WTC11 (cell line): ENCODE measurements at regions not wholly inside any gene's neighbourhood (a gene's known extent, or its start where the extent isn't known, plus 50 kb on each side); places are given as distances from the start of the nearest gene placed in this dataset.

ENCODE experiments used
- ATAC-seq: fragments of 200-7000 bp; cut with Tn5 transposase; 2 replicates; pipeline ENCODE4 v1.10.0; 2021; ENCODE audit warnings: mild to moderate bottlenecking, moderate library complexity
- CTCF ChIA-PET: fragments of 300-600 bp; sonication (Branson Sonifier 250); formaldehyde crosslinking; loops from one replicate; lab custom pipeline; 2021; ENCODE audit warnings: antibody characterized with exemption; lab: Charles Lee
- POLR2A ChIA-PET: fragments of 350-600 bp; sonication (Branson Sonifier 250); formaldehyde crosslinking; loops from one replicate; lab custom pipeline; 2021; ENCODE audit warnings: antibody characterized with exemption; lab: Charles Lee
- DNase-seq: peaks from one replicate; pipeline ENCODE4 v3.0.0; 2021; ENCODE audit warnings: low spot score
- H3K27ac Mint-ChIP-seq: 2 replicates; pipeline ENCODE4 v1.8.0; 2021; ENCODE audit warnings: mixed read lengths
- H3K27me3 Mint-ChIP-seq: 2 replicates; pipeline ENCODE4 v1.8.0; 2021; ENCODE audit warnings: low read depth, mild to moderate bottlenecking, moderate library complexity, mixed read lengths
- H3K36me3 Mint-ChIP-seq: 2 replicates; pipeline ENCODE4 v1.8.0; 2021; ENCODE audit warnings: mixed read lengths
- H3K4me1 Mint-ChIP-seq: 2 replicates; pipeline ENCODE4 v1.8.0; 2022; ENCODE audit warnings: mixed read lengths
- H3K4me3 Mint-ChIP-seq: 2 replicates; pipeline ENCODE4 v1.8.0; 2021; ENCODE audit warnings: mild to moderate bottlenecking, moderate library complexity, mixed read lengths
- H3K9me3 Mint-ChIP-seq: 2 replicates; pipeline ENCODE4 v1.8.0; 2021; ENCODE audit warnings: mixed read lengths
- ESRRA ChIP-seq: sonication (generic); formaldehyde crosslinking; IDR thresholded peaks from 2 replicates; pipeline ENCODE4 v1.8.1; 2022; ENCODE audit warnings: mild to moderate bottlenecking, missing genetic modification reagents, borderline replicate concordance
- FOXJ3 ChIP-seq: sonication (generic); formaldehyde crosslinking; IDR thresholded peaks from 2 replicates; pipeline ENCODE4 v1.9.0; 2021; ENCODE audit warnings: missing genetic modification reagents, mild to moderate bottlenecking, borderline replicate concordance
- FOXK1 ChIP-seq: sonication (generic); formaldehyde crosslinking; IDR thresholded peaks from 2 replicates; pipeline ENCODE4 v1.8.0; 2022; ENCODE audit warnings: mild to moderate bottlenecking, moderate library complexity, missing genetic modification reagents
- GRHL2 ChIP-seq: fragments of 250-450 bp; sonication (Bioruptor Pico); IDR thresholded peaks from 2 replicates; pipeline ENCODE4 v1.8.0; 2022; ENCODE audit warnings: mild to moderate bottlenecking, moderate library complexity; ENCODE audit not compliant: insufficient replicate concordance, severe bottlenecking
- KAT7 ChIP-seq: sonication (generic); formaldehyde crosslinking; IDR thresholded peaks from 2 replicates; pipeline ENCODE4 v1.8.1; 2023; ENCODE audit warnings: missing genetic modification reagents, mild to moderate bottlenecking, borderline replicate concordance
- MYBL2 ChIP-seq: sonication (generic); formaldehyde crosslinking; IDR thresholded peaks from 2 replicates; pipeline ENCODE4 v1.8.1; 2023; ENCODE audit warnings: mild to moderate bottlenecking, moderate library complexity, missing genetic modification reagents
- NR1H2 ChIP-seq: sonication (generic); formaldehyde crosslinking; IDR thresholded peaks from 2 replicates; pipeline ENCODE4 v1.9.0; 2021; ENCODE audit warnings: mild to moderate bottlenecking, moderate library complexity, missing genetic modification reagents
- NR3C1 ChIP-seq: sonication (generic); formaldehyde crosslinking; conservative IDR thresholded peaks from 2 replicates; pipeline ENCODE4 v1.8.1; 2023; ENCODE audit warnings: low read depth, mild to moderate bottlenecking, missing genetic modification reagents
- PRRX2 ChIP-seq: fragments of 250-450 bp; sonication (Bioruptor Pico); IDR thresholded peaks from 2 replicates; pipeline ENCODE4 v1.8.0; 2021; ENCODE audit warnings: mild to moderate bottlenecking
- SOX15 ChIP-seq: fragments of 250-450 bp; sonication (Bioruptor Pico); IDR thresholded peaks from 2 replicates; pipeline ENCODE4 v1.9.0; 2021; ENCODE audit warnings: mild to moderate bottlenecking
- TCF7 ChIP-seq: sonication (generic); formaldehyde crosslinking; IDR thresholded peaks from 2 replicates; pipeline ENCODE4 v1.8.0; 2022; ENCODE audit warnings: mild to moderate bottlenecking, low read depth, missing genetic modification reagents, moderate library complexity
- ZNF317 ChIP-seq: sonication (generic); formaldehyde crosslinking; IDR thresholded peaks from 2 replicates; pipeline ENCODE4 v1.8.1; 2023; ENCODE audit warnings: low read depth, mild to moderate bottlenecking, moderate library complexity, missing genetic modification reagents, borderline replicate concordance
- ZNF396 ChIP-seq: fragments of 250-450 bp; sonication (Bioruptor Pico); IDR thresholded peaks from 2 replicates; pipeline ENCODE4 v1.8.0; 2021; ENCODE audit warnings: mild to moderate bottlenecking, moderate library complexity, borderline replicate concordance
- TF ChIP-seq, protein P1 (sequence below): fragments of 200-600 bp; IDR thresholded peaks from 2 replicates; pipeline ENCODE4 v1.8.0; 2022; ENCODE audit warnings: antibody characterized with exemption
- TF ChIP-seq, protein P2 (sequence below): sonication (generic); formaldehyde crosslinking; IDR thresholded peaks from 2 replicates; pipeline ENCODE4 v1.8.1; 2022; ENCODE audit warnings: mild to moderate bottlenecking, moderate library complexity, missing genetic modification reagents
- TF ChIP-seq, protein P3 (sequence below): fragments of 250-450 bp; sonication (Bioruptor Pico); conservative IDR thresholded peaks from 2 replicates; pipeline ENCODE4 v1.9.0; 2021; ENCODE audit warnings: mild to moderate bottlenecking
- TF ChIP-seq, protein P4 (sequence below): fragments of 250-450 bp; sonication (Bioruptor Pico); IDR thresholded peaks from 2 replicates; pipeline ENCODE4 v1.9.0; 2021; ENCODE audit warnings: moderate library complexity, mild to moderate bottlenecking, inconsistent platforms, borderline replicate concordance
- TF ChIP-seq, protein P5 (sequence below): sonication (generic); formaldehyde crosslinking; conservative IDR thresholded peaks from 2 replicates; pipeline ENCODE4 v1.8.1; 2023; ENCODE audit warnings: mild to moderate bottlenecking, low read depth, missing genetic modification reagents, moderate library complexity
- TF ChIP-seq, protein P6 (sequence below): fragments of 250-450 bp; sonication (Bioruptor Pico); IDR thresholded peaks from 2 replicates; pipeline ENCODE4 v1.9.0; 2021; ENCODE audit warnings: mild to moderate bottlenecking
- TF ChIP-seq, protein P7 (sequence below): fragments of 250-450 bp; sonication (Bioruptor Pico); IDR thresholded peaks from 2 replicates; pipeline ENCODE4 v2.1.2; 2022; ENCODE audit warnings: mild to moderate bottlenecking, moderate library complexity
- TF ChIP-seq, protein P8 (sequence below): sonication (generic); formaldehyde crosslinking; IDR thresholded peaks from 2 replicates; pipeline ENCODE4 v1.8.0; 2022; ENCODE audit warnings: missing genetic modification reagents

DNA sequence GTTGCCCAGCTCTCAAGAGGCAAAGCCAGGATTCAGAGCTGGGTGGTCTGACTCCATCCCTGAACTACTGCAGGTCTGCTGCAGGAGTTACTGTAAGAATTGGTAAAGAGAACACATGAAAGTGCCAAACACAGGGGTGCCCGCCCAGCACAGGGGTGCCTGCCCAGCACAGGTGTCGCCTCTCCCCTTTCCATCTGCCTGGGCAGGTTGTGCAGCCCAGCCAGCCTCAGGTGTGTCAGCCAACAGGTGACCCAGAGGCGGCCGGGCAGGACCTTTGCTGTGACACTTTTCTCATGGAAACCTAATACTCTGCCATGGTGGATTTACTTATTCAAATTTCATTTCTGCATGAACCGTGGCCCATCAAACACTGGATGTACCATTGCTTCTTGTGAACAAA is 289.7 kb upstream of the IRX4 start:
- TF ChIP-seq, protein P1, sequence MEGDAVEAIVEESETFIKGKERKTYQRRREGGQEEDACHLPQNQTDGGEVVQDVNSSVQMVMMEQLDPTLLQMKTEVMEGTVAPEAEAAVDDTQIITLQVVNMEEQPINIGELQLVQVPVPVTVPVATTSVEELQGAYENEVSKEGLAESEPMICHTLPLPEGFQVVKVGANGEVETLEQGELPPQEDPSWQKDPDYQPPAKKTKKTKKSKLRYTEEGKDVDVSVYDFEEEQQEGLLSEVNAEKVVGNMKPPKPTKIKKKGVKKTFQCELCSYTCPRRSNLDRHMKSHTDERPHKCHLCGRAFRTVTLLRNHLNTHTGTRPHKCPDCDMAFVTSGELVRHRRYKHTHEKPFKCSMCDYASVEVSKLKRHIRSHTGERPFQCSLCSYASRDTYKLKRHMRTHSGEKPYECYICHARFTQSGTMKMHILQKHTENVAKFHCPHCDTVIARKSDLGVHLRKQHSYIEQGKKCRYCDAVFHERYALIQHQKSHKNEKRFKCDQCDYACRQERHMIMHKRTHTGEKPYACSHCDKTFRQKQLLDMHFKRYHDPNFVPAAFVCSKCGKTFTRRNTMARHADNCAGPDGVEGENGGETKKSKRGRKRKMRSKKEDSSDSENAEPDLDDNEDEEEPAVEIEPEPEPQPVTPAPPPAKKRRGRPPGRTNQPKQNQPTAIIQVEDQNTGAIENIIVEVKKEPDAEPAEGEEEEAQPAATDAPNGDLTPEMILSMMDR = no peak
- TF ChIP-seq, protein P2, sequence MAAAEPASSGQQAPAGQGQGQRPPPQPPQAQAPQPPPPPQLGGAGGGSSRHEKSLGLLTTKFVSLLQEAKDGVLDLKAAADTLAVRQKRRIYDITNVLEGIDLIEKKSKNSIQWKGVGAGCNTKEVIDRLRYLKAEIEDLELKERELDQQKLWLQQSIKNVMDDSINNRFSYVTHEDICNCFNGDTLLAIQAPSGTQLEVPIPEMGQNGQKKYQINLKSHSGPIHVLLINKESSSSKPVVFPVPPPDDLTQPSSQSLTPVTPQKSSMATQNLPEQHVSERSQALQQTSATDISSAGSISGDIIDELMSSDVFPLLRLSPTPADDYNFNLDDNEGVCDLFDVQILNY (CRISPR knock-in tag) = no peak
- no peak for TF ChIP-seq GRHL2
- TF ChIP-seq, protein P3, sequence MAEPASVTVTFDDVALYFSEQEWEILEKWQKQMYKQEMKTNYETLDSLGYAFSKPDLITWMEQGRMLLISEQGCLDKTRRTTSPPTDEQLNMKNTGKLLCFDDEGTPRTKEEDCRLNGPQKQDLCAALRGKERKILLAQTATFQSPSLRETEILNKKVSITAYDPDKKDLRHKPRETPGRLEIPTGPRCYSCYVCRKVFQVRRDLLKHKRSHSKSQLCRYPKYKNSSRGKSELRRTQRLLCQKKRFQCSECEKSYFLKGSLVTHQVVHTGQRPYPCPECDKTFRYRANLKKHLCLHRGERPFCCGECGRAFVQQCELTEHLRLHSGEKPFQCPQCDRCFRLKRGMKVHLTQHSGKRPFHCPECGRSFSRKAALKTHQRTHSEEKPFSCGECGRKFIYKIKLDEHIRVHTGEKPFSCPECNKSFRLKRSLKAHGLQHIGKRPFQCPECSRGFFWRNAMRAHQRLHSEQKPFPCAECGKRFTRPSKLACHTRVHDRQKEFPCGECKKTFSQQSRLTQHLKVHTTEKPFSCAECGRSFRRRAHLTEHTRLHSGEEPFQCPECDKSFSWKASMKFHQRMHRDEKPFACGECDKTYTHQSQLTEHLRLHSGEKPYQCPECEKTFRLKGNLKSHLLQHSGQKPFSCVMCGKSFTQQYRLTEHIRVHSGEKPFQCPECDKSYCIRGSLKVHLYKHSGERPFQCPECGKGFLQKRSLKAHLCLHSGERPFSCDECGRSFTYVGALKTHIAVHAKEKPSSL (CRISPR knock-in tag) = no peak
- TF ChIP-seq, protein P4, sequence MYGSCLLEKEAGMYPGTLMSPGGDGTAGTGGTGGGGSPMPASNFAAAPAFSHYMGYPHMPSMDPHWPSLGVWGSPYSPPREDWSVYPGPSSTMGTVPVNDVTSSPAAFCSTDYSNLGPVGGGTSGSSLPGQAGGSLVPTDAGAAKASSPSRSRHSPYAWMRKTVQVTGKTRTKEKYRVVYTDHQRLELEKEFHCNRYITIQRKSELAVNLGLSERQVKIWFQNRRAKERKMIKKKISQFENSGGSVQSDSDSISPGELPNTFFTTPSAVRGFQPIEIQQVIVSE = no peak
- TF ChIP-seq, protein P5, sequence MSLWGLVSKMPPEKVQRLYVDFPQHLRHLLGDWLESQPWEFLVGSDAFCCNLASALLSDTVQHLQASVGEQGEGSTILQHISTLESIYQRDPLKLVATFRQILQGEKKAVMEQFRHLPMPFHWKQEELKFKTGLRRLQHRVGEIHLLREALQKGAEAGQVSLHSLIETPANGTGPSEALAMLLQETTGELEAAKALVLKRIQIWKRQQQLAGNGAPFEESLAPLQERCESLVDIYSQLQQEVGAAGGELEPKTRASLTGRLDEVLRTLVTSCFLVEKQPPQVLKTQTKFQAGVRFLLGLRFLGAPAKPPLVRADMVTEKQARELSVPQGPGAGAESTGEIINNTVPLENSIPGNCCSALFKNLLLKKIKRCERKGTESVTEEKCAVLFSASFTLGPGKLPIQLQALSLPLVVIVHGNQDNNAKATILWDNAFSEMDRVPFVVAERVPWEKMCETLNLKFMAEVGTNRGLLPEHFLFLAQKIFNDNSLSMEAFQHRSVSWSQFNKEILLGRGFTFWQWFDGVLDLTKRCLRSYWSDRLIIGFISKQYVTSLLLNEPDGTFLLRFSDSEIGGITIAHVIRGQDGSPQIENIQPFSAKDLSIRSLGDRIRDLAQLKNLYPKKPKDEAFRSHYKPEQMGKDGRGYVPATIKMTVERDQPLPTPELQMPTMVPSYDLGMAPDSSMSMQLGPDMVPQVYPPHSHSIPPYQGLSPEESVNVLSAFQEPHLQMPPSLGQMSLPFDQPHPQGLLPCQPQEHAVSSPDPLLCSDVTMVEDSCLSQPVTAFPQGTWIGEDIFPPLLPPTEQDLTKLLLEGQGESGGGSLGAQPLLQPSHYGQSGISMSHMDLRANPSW = no peak
- no peak for TF ChIP-seq NR3C1 (CRISPR knock-in tag)
- no peak for TF ChIP-seq FOXJ3 (CRISPR knock-in tag)
- no peak for TF ChIP-seq FOXK1
- TF ChIP-seq, protein P6, sequence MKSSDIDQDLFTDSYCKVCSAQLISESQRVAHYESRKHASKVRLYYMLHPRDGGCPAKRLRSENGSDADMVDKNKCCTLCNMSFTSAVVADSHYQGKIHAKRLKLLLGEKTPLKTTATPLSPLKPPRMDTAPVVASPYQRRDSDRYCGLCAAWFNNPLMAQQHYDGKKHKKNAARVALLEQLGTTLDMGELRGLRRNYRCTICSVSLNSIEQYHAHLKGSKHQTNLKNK (CRISPR knock-in tag) = no peak
- no peak for TF ChIP-seq MYBL2
- no peak for TF ChIP-seq TCF7 (CRISPR knock-in tag)
- Mint-ChIP-seq H3K36me3 (no peaks in the 10 kb centered on the region), H3K4me3 (no peak overlapping the region), H3K27me3 (no peaks in the 10 kb centered on the region), H3K9me3 (no peaks in the 10 kb centered on the region), H3K4me1 (peaks cover 6% of the 10 kb centered on the region; the same call in 1 of the 2 replicates), H3K27ac (no peak overlapping the region)
- CTCF ChIA-PET = no interaction called here
- POLR2A ChIA-PET = no interaction called here
- ATAC-seq (no peak), DNase-seq (no peak)

DNA sequence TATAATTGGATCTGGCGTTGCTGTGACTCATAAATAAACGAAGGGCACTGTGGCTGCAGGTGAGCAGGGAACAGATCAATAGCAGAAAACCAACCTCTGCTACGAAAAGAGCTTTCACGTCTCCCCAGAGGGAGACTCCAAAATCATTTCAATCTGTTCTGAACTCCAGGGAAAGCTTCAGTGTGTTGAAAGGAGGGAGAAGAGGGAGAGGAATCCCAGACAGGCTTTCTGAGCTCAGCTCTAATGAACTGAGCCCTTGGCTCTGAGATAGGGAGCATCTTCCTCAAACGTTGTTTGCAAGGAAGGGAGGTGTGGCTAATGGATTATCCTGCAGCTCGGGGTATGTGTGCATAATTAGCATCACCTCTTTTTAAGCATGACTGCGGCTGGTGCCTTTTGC is 288.0 kb upstream of the IRX4 start:
- Mint-ChIP-seq H3K4me3 (no peak overlapping the region), H3K36me3 (no peaks in the 10 kb centered on the region), H3K9me3 (no peaks in the 10 kb centered on the region), H3K4me1 (peaks cover 7% of the 10 kb centered on the region), H3K27me3 (no peaks in the 10 kb centered on the region), H3K27ac (no peak overlapping the region)
- POLR2A ChIA-PET = no interaction called here
- no peak for DNase-seq
- no peak for ATAC-seq
- CTCF ChIA-PET = interaction anchor here (1.2 kb wide), 1 partner anchor 407 kb away, joined by 4 read pairs; no protein-coding TSS in a partner anchor
- TF ChIP-seq PRRX2 (CRISPR knock-in tag) = no peak
- TF ChIP-seq NR1H2 (CRISPR knock-in tag) = no peak
- TF ChIP-seq MYBL2 = no peak
- no peak for TF ChIP-seq SOX15
- TF ChIP-seq, protein P7, sequence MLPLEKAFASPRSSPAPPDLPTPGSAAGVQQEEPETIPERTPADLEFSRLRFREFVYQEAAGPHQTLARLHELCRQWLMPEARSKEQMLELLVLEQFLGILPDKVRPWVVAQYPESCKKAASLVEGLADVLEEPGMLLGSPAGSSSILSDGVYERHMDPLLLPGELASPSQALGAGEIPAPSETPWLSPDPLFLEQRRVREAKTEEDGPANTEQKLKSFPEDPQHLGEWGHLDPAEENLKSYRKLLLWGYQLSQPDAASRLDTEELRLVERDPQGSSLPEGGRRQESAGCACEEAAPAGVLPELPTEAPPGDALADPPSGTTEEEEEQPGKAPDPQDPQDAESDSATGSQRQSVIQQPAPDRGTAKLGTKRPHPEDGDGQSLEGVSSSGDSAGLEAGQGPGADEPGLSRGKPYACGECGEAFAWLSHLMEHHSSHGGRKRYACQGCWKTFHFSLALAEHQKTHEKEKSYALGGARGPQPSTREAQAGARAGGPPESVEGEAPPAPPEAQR = no peak
- no peak for TF ChIP-seq KAT7 (CRISPR knock-in tag)
- TF ChIP-seq, protein P8, sequence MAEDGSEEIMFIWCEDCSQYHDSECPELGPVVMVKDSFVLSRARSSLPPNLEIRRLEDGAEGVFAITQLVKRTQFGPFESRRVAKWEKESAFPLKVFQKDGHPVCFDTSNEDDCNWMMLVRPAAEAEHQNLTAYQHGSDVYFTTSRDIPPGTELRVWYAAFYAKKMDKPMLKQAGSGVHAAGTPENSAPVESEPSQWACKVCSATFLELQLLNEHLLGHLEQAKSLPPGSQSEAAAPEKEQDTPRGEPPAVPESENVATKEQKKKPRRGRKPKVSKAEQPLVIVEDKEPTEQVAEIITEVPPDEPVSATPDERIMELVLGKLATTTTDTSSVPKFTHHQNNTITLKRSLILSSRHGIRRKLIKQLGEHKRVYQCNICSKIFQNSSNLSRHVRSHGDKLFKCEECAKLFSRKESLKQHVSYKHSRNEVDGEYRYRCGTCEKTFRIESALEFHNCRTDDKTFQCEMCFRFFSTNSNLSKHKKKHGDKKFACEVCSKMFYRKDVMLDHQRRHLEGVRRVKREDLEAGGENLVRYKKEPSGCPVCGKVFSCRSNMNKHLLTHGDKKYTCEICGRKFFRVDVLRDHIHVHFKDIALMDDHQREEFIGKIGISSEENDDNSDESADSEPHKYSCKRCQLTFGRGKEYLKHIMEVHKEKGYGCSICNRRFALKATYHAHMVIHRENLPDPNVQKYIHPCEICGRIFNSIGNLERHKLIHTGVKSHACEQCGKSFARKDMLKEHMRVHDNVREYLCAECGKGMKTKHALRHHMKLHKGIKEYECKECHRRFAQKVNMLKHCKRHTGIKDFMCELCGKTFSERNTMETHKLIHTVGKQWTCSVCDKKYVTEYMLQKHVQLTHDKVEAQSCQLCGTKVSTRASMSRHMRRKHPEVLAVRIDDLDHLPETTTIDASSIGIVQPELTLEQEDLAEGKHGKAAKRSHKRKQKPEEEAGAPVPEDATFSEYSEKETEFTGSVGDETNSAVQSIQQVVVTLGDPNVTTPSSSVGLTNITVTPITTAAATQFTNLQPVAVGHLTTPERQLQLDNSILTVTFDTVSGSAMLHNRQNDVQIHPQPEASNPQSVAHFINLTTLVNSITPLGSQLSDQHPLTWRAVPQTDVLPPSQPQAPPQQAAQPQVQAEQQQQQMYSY (CRISPR knock-in tag) = no peak
- TF ChIP-seq ZNF317 (CRISPR knock-in tag) = no peak
- TF ChIP-seq ESRRA (CRISPR knock-in tag) = no peak
- TF ChIP-seq, protein P6 (CRISPR knock-in tag) = no peak
- TF ChIP-seq ZNF396 (CRISPR knock-in tag) = no peak
